Large intestine (tissue), 3 donors: ENCODE measurements at regions not wholly inside any gene's neighbourhood (a gene's known extent, or its start where the extent isn't known, plus 50 kb on each side); places are given as distances from the start of the nearest gene placed in this dataset.

Source experiments
- DNase-seq, 2 donors: peaks; one replicate each; pipeline versions ENCODE4 v3.0.0 to v3.0.0-alpha.2; 2013
- H3K27ac ChIP-seq: one replicate; pipeline ENCODE4 v1.5.1; 2013; ENCODE audit warnings: low read length
- H3K27me3 ChIP-seq: 2 replicates; pipeline ENCODE4 v1.6.1; 2013; ENCODE audit warnings: low read length; ENCODE audit not compliant: control insufficient read depth, insufficient read depth
- H3K36me3 ChIP-seq: 2 replicates; pipeline ENCODE4 v1.6.1; 2013; ENCODE audit warnings: low read length; ENCODE audit not compliant: control insufficient read depth, insufficient read depth
- H3K4me1 ChIP-seq: one replicate; pipeline ENCODE4 v1.6.1; 2013; ENCODE audit warnings: low read length; ENCODE audit not compliant: control insufficient read depth, insufficient read depth
- H3K4me3 ChIP-seq: one replicate; pipeline ENCODE4 v1.5.1; 2013; ENCODE audit warnings: low read length
- H3K9me3 ChIP-seq: one replicate; pipeline ENCODE4 v1.6.1; 2013; ENCODE audit warnings: mild to moderate bottlenecking, low read depth, low read length, moderate library complexity; ENCODE audit not compliant: control insufficient read depth
- WGBS: methylation state at CpG from one replicate; pipeline ENCODE4 v1.1.5; 2013; ENCODE audit warnings: low lambda C conversion rate; ENCODE audit not compliant: insufficient coverage; 5-methylcytosine and 5-hydroxymethylcytosine counted together

DNA sequence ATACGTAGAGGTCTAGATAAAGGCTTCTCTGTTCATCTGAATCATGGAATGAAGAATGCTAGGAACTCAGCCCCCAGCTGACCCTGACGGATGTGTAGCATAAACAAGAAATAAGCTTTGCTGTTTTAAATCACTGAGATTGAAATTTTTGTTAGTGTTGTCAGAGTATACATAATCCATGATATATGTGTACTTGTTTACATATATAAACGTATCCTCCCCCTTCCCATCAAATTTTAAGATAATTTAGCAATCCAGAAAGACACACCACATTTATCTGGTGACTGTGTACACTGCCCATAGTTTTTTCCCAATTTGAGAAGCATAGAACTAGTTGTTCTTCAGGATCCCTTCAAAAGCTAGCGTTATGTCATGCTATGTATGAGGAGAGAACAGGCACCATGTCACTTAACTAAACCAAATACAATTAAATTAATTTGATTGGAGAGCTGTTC lies 80.8 kb upstream of the OSMR start:
- H3K27me3 ChIP-seq, result peaks cover 6% of the 10 kb centered on the region
- H3K27ac ChIP-seq, result no peak overlapping the region
- no peak overlapping the region for H3K4me3 ChIP-seq
- peaks cover 2% of the 10 kb centered on the region for H3K9me3 ChIP-seq
- no peaks in the 10 kb centered on the region for H3K36me3 ChIP-seq
- DNase-seq, result no peak
- no peaks in the 10 kb centered on the region for H3K4me1 ChIP-seq
- WGBS, result 80% methylated on average over 1 of the region's 4 CpGs

DNA sequence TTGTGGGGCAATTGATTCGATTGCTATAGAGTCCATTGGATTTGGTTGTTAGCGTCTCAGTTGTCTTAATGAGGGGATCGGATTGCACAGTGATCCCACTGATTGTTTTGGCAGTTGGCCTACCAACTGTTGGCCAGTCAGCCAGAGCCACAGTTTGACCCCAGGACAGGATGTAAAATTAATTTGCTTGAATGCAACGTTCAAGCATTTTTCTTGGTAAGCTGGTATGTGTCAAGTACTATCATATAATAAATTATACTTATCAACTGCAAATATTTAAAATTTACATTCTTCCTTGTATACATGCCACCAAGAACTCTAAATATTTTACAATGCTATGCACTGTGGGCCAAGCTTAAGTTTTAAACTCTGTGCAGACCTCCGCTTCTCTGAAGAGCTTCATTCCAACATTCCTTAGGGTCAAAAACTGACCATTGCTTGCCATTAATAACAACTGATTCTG lies 80.4 kb upstream of the OSMR start:
- peaks cover 2% of the 10 kb centered on the region for H3K9me3 ChIP-seq
- H3K27ac ChIP-seq, result no peak overlapping the region
- peaks cover 6% of the 10 kb centered on the region for H3K27me3 ChIP-seq
- no peak overlapping the region for H3K4me3 ChIP-seq
- H3K36me3 ChIP-seq, result no peaks in the 10 kb centered on the region
- no CpG with 5 or more reads among the region's 5 CpGs for WGBS
- no peak for DNase-seq
- H3K4me1 ChIP-seq, result no peaks in the 10 kb centered on the region

DNA sequence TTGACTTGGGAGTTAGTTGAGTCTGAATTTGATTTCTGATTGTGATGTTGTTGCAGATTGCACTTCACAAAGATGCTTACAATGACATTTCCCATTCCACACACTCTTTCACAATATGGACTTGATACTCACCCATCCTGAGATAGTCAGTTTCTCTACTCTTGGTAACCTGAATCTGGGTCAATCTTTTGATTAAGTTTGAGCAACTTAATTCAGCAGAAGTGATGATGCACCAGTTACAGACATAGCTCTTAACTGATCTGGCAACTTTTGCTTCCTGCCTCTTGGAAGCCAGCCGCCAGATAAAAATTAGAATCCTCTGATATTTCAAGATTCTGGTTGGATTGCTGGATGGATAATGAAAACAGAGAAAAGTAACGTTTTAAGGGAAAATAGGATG lies 79.7 kb upstream of the OSMR start:
- Histone ChIP-seq H3K9me3 (peaks cover 2% of the 10 kb centered on the region), H3K4me1 (no peaks in the 10 kb centered on the region), H3K4me3 (no peak overlapping the region), H3K36me3 (no peaks in the 10 kb centered on the region), H3K27me3 (peaks cover 4% of the 10 kb centered on the region), H3K27ac (no peak overlapping the region)
- WGBS, result 100% methylated on average over 1 of the region's 2 CpGs
- no peak for DNase-seq

DNA sequence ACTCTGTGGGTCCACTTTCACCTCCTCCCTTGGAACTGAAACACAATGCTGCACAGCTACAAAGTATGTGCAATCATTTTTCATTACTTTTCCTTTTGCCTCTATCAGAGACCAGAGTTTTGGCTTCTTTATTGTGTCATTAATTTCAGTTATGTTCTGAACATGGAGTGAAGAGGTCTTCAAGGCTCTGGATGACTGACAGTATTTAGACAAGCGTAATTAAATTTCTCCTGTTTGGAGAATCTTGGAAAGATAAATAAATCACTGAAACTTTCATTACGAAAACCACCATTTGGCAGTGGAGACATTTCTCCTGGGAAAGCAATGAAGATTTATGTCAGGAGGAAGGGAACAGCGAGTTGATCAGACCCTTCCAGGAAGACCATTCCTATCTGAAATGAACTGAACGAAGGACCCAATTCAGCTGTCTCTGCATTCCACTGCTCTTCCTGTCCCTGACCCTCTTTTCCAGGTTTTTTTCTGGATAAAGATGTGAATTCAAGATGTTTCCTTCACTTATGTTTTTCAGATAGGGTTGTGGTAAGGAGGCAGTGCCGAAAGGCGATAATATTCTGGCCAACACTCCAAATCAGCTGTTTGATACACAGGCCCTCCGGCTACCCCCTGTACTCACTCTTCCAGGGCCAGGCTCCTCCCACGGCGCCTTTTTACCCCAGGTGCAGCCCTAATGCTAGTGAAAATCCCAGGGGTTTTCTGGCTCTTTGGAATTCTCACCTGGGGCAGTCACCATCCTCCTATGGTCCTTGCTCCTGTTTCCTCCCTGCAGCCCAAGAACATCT lies 77.2 kb upstream of the OSMR start:
- no CpG with 5 or more reads among the region's 9 CpGs for WGBS
- no peak for DNase-seq
- Histone ChIP-seq H3K27me3 (peaks cover 3% of the 10 kb centered on the region), H3K4me3 (no peak overlapping the region), H3K4me1 (no peaks in the 10 kb centered on the region), H3K27ac (no peak overlapping the region), H3K36me3 (no peaks in the 10 kb centered on the region), H3K9me3 (peaks cover 2% of the 10 kb centered on the region)

DNA sequence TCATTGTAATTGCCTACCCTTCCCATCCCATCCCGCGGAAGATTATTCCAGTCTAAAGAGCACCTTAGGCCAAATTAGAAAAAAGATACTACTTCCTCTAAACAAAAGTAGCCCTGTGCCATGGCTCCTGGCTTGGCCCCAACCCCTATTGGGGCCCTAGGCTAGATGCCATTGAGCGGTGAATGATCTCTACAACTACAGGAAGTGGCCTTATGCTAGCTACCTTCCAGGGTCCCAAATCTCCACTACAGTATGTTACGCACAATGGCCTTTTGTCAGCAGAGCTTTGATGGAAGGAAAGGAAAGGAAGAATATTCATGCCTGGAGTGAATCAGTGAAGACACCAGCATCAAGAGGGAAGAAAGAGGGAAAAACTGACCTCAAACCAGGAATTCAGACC lies 73.3 kb upstream of the OSMR start:
- Histone ChIP-seq H3K27ac (no peak overlapping the region), H3K4me1 (no peaks in the 10 kb centered on the region), H3K4me3 (no peak overlapping the region), H3K9me3 (no peaks in the 10 kb centered on the region), H3K36me3 (no peaks in the 10 kb centered on the region), H3K27me3 (peaks cover 3% of the 10 kb centered on the region)
- WGBS, result no CpG with 5 or more reads among the region's 4 CpGs
- DNase-seq, result no peak

DNA sequence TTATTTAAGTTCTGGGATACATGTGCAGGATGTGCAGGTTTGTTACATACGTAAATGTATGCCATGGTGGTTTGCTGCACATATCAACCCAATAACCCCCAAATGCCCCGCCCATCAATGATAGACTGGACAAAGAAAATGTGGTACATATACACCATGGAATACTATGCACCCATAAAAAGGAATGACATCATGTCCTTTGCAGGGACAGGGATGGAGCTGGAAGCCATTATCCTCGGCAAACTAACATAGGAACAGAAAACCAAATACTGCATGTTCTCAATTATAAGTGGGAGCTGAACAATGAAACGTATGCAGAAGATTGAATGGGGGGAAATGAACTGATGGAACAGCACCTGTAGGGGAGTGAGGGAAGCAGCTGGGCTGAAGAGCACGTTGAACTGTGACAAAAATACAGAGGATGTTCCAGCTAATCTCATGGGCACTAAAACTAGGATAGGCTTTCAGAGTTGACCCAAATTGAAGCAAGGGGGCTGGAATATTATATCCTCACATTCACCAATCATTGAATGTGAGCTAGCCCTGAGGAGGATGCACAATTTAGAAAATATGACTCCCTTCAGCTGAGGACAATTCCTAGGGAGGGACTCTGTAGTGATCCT lies 70.5 kb upstream of the OSMR start:
- Histone ChIP-seq H3K4me3 (no peak overlapping the region), H3K27me3 (no peaks in the 10 kb centered on the region), H3K9me3 (no peaks in the 10 kb centered on the region), H3K4me1 (no peaks in the 10 kb centered on the region), H3K36me3 (no peaks in the 10 kb centered on the region), H3K27ac (no peak overlapping the region)
- no peak for DNase-seq
- WGBS, result 80% methylated on average over 1 of the region's 5 CpGs

DNA sequence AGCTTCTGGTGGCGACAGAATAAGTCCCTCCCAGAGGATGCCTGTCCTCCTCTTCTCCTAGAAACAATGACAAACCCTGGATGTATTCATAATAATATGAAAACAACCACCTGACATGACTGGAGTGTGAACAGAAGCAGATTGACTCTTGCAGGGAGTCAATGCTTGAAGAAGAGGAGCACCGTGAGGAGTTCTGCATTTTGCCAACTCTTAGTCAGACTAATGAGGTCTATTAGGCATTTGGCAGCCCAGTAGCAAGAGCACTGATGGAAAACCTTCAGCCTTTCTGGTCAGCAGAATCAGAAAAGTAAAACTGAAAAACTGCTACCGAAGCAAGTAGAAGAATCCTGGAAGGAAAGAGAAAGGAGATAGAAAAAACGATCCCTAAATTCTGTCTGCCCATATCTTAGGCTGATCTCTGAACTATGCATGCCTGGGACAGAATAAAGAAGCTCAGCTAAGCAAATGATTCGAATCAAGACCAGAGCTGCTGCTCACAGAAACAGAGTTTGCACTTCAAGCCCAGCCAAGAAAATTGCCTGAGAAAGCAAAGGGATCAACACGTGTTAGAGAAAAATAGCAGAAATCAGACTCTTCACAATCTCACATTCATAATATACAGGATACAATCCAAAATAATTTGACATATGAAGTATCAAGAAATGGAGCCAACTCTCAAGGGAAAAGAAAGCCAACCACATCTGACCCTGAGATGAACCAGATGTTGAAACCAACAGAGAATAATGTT lies 69.5 kb upstream of the OSMR start:
- no peak for DNase-seq
- 100% methylated on average over 2 of the region's 6 CpGs for WGBS
- Histone ChIP-seq H3K4me1 (no peaks in the 10 kb centered on the region), H3K4me3 (no peak overlapping the region), H3K9me3 (no peaks in the 10 kb centered on the region), H3K36me3 (no peaks in the 10 kb centered on the region), H3K27ac (no peak overlapping the region), H3K27me3 (no peaks in the 10 kb centered on the region)

DNA sequence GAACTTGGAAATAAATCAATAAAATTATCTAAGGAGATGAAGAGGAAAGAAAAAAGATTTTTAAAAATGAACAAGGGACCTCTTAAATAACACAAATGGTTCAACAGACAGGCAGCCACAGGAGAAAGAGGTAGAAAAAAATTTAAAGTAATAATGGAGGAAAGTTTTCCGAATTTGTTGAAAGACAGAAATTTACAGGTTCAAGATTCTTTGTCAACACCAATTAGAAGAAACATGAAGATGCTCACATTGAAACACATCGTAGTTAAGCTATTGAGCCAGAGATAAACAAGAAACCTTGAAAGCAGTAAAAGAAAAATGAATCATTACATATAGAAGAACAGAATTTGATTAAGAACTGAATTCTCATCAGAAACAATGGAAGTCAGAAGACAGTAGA lies 68.7 kb upstream of the OSMR start:
- no peak overlapping the region for H3K27ac ChIP-seq
- H3K9me3 ChIP-seq, result no peaks in the 10 kb centered on the region
- no peaks in the 10 kb centered on the region for H3K36me3 ChIP-seq
- no peak overlapping the region for H3K4me3 ChIP-seq
- no peaks in the 10 kb centered on the region for H3K27me3 ChIP-seq
- H3K4me1 ChIP-seq, result no peaks in the 10 kb centered on the region
- WGBS, result 38% methylated on average over 2 of the region's 2 CpGs
- DNase-seq, result no peak

DNA sequence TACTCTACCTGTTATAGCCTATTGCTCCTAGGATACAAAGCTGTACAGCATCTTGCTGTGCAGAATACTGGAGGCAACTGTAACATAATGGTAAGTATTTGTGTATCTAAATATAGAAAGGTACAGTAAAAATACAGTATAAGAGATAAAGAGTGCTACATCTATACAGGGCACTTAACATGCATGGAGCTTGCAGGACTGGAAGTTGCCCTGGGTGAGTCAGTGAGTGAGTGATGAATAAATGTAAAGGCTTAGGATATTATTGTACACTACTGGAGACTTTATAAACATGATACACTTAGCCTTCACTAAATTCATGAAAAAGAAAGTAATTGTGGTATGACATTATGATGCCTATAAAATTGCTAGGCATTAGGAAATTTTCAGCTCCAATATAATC lies 65.5 kb upstream of the OSMR start:
- Histone ChIP-seq H3K9me3 (no peaks in the 10 kb centered on the region), H3K27ac (no peak overlapping the region), H3K27me3 (no peaks in the 10 kb centered on the region), H3K36me3 (no peaks in the 10 kb centered on the region), H3K4me1 (no peaks in the 10 kb centered on the region), H3K4me3 (no peak overlapping the region)
- no peak for DNase-seq

DNA sequence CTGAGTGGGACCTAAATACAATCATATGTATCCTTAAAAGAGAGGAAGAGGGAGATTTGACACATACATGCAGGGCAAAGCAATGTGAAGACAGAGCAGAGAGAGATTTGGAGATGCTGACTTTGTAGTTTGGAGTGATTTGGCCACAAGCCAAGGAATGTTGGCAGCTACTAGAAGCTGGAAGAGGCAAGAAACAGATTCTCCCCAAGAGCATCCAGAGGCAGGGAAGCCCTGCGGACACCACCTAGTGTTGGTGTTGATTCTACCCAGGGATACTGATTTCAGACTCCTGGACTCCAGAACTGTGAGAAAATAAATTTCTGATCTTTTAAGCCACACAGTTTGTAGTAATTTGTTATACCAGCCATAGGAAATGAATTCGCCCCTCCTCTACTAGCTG lies 64.9 kb upstream of the OSMR start:
- H3K4me1 ChIP-seq, result no peaks in the 10 kb centered on the region
- no peaks in the 10 kb centered on the region for H3K9me3 ChIP-seq
- no peaks in the 10 kb centered on the region for H3K36me3 ChIP-seq
- WGBS, result no CpG with 5 or more reads among the region's 2 CpGs
- no peaks in the 10 kb centered on the region for H3K27me3 ChIP-seq
- peak; percentile 29 to 32 for DNase-seq
- H3K4me3 ChIP-seq, result no peak overlapping the region
- H3K27ac ChIP-seq, result no peak overlapping the region
